ENCODE measurements at regions not wholly inside any gene's neighbourhood (a gene's known extent, or its start where the extent isn't known, plus 50 kb on each side); places are given as distances from the start of the nearest gene placed in this dataset.

- TF ChIP-seq, protein P1, sequence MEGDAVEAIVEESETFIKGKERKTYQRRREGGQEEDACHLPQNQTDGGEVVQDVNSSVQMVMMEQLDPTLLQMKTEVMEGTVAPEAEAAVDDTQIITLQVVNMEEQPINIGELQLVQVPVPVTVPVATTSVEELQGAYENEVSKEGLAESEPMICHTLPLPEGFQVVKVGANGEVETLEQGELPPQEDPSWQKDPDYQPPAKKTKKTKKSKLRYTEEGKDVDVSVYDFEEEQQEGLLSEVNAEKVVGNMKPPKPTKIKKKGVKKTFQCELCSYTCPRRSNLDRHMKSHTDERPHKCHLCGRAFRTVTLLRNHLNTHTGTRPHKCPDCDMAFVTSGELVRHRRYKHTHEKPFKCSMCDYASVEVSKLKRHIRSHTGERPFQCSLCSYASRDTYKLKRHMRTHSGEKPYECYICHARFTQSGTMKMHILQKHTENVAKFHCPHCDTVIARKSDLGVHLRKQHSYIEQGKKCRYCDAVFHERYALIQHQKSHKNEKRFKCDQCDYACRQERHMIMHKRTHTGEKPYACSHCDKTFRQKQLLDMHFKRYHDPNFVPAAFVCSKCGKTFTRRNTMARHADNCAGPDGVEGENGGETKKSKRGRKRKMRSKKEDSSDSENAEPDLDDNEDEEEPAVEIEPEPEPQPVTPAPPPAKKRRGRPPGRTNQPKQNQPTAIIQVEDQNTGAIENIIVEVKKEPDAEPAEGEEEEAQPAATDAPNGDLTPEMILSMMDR (conservative IDR thresholded peaks at IDR 0.05), result no peak
- no peak for TF ChIP-seq ZFX (IDR thresholded peaks at IDR 0.05)
Observed at GRCh38 chr6:84906514-84906913, 142.1 kb upstream of the TBX18 start.

Measured in C4-2B (cell line).